ENCODE measurements at regions not wholly inside any gene's neighbourhood (a gene's known extent, or its start where the extent isn't known, plus 50 kb on each side); places are given as distances from the start of the nearest gene placed in this dataset.

- H3K27me3 ChIP-seq (replicated peaks in 1 of 7), result peaks cover 0 to 3% (median 0%) of the 10 kb centered on the region in 7 donors
- TF ChIP-seq POLR2A (IDR thresholded peaks at IDR 0.05) (no peak), POLR2AphosphoS5 (IDR thresholded peaks at IDR 0.05) (no peak)
- intact Hi-C loops (cut with DNase I; ENCODE audit: low total_unique reads), result no loop called here
- no peaks in the 10 kb centered on the region for H3K9me3 ChIP-seq
- DNase-seq, result no peak
- no peak overlapping the region for H3K4me3 ChIP-seq
- 88 to 96% (median 92%) methylated on average over 1 of the region's 1 CpG for WGBS, 5 donors
- no peaks in the 10 kb centered on the region for H3K36me3 ChIP-seq
- H3K4me1 ChIP-seq, result no peaks in the 10 kb centered on the region
- no peak overlapping the region for H3K27ac ChIP-seq
Observed at GRCh38 chr4:108237693-108238092, 69.0 kb upstream of the LEF1 start.

DNA sequence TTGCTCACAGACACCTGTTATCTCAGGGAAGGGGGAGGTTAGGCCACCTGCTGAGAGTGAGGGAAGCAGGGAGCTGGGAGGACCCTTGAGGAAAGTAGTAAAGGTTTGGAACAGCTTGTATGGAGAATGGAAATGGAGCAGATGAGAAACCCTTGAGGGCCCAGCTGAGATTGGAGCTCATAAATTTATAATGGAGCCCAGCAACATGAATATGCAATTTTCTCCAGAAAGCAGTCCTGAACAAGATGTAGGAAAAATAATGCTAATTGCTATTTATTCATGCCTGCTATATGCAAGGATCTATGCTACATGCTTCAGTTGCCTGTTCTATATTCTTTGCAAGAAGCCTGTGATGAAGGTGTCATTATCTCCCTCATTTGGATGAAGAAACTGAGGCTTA is 67.5 kb upstream of the LEF1 start:
- no peak overlapping the region for H3K27ac ChIP-seq
- H3K27me3 ChIP-seq (replicated peaks in 1 of 7), result peaks cover 0 to 3% (median 0%) of the 10 kb centered on the region in 7 donors

GRCh38 chr4:108227923-108228322 is 59.2 kb upstream of the LEF1 start:
- no peak overlapping the region for H3K4me3 ChIP-seq
- DNase-seq, result no peak
- H3K27me3 ChIP-seq (replicated peaks in 1 of 7), result no peaks in the 10 kb centered on the region
- H3K27ac ChIP-seq, result no peak overlapping the region
- no peaks in the 10 kb centered on the region for H3K36me3 ChIP-seq
- H3K9me3 ChIP-seq, result peaks cover 0 to 13% (median 0%) of the 10 kb centered on the region in 8 donors
- no peaks in the 10 kb centered on the region for H3K4me1 ChIP-seq
- intact Hi-C loops (cut with DNase I; ENCODE audit: low total_unique reads), result no loop called here
- 38 to 45% (median 40%) methylated on average over 4 of the region's 4 CpGs for WGBS, 5 donors
- TF ChIP-seq CTCF (IDR thresholded peaks at IDR 0.05 in 8 of 11, conservative IDR thresholded peaks at IDR 0.05 in 3 of 11) (no peak), POLR2A (IDR thresholded peaks at IDR 0.05) (no peak), POLR2AphosphoS5 (IDR thresholded peaks at IDR 0.05) (no peak)

More for the DNA sequence above, 67.5 kb upstream of the LEF1 start:
- intact Hi-C loops (cut with DNase I; ENCODE audit: low total_unique reads), result no loop called here
- no peaks in the 10 kb centered on the region for H3K4me1 ChIP-seq
- DNase-seq, result no peak
- no peak for TF ChIP-seq CTCF (IDR thresholded peaks at IDR 0.05 in 8 of 11, conservative IDR thresholded peaks at IDR 0.05 in 3 of 11)
- TF ChIP-seq POLR2A (IDR thresholded peaks at IDR 0.05), result no peak
- no peak for TF ChIP-seq POLR2AphosphoS5 (IDR thresholded peaks at IDR 0.05)
- H3K4me3 ChIP-seq, result no peak overlapping the region
- H3K36me3 ChIP-seq, result no peaks in the 10 kb centered on the region
- peaks cover 0 to 10% (median 0%) of the 10 kb centered on the region in 8 donors for H3K9me3 ChIP-seq

DNA sequence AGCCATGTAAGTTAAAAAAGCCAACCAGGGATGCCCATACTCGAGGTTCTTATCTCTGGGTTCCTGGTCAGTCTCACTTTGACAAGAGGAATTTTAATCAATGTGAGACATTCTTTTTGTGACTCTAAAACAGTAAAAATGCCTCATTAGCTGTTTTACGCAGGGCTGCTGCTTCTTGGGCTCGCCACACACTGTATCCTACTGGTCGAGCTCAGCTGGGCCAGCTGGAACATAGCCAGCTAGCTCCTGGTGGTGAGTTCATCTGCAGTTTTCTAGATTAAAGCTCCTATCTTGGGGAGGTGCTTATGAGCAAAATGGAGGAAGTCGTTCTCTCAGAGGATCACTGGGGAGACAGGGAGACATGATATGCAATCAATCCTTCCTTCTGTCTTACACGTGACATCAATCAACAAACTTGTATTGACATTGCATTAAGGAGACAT is 55.9 kb upstream of the LEF1 start:
- Histone ChIP-seq H3K4me1 (no peaks in the 10 kb centered on the region), H3K27me3 (replicated peaks in 1 of 7) (no peaks in the 10 kb centered on the region), H3K27ac (no peak overlapping the region), H3K4me3 (no peak overlapping the region), H3K36me3 (no peaks in the 10 kb centered on the region), H3K9me3 (peaks cover 0 to 3% (median 0%) of the 10 kb centered on the region in 8 donors)
- intact Hi-C loops (cut with DNase I; ENCODE audit: low total_unique reads), result no loop called here
- no peak for DNase-seq
- 69 to 76% (median 73%) methylated on average over 6 of the region's 6 CpGs for WGBS, 5 donors
- TF ChIP-seq POLR2A (IDR thresholded peaks at IDR 0.05) (no peak), POLR2AphosphoS5 (IDR thresholded peaks at IDR 0.05) (no peak), CTCF (IDR thresholded peaks at IDR 0.05 in 8 of 11, conservative IDR thresholded peaks at IDR 0.05 in 3 of 11) (no peak)

DNA sequence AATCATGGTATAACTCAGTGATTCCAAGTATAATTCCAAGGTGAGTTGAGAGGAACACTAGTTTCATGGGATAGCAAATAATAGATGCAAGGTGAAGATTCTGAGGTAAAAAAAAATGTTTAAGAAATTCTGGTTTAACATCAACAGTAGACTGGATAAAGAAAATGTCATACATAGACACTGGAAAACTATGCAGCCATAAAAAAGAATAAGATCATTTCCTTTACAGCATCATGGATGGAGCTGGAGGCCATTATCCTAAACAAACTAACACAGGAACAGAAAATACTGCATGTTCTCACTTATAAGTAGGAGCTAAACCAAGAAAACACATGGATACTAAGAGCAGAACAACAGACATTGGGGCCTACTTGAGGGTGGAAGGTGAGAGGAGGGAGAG is 54.6 kb upstream of the LEF1 start:
- Histone ChIP-seq H3K9me3 (peaks cover 0 to 3% (median 0%) of the 10 kb centered on the region in 8 donors), H3K4me1 (no peaks in the 10 kb centered on the region), H3K27ac (no peak overlapping the region), H3K27me3 (replicated peaks in 1 of 7) (no peaks in the 10 kb centered on the region), H3K4me3 (no peak overlapping the region), H3K36me3 (no peaks in the 10 kb centered on the region)
- TF ChIP-seq CTCF (IDR thresholded peaks at IDR 0.05 in 8 of 11, conservative IDR thresholded peaks at IDR 0.05 in 3 of 11), result no peak
- TF ChIP-seq POLR2AphosphoS5 (IDR thresholded peaks at IDR 0.05), result no peak
- no peak for TF ChIP-seq POLR2A (IDR thresholded peaks at IDR 0.05)
- no peak for DNase-seq
- intact Hi-C loops (cut with DNase I; ENCODE audit: low total_unique reads), result no loop called here
